ENCODE measurements at regions not wholly inside any gene's neighbourhood (a gene's known extent, or its start where the extent isn't known, plus 50 kb on each side); places are given as distances from the start of the nearest gene placed in this dataset.

DNA sequence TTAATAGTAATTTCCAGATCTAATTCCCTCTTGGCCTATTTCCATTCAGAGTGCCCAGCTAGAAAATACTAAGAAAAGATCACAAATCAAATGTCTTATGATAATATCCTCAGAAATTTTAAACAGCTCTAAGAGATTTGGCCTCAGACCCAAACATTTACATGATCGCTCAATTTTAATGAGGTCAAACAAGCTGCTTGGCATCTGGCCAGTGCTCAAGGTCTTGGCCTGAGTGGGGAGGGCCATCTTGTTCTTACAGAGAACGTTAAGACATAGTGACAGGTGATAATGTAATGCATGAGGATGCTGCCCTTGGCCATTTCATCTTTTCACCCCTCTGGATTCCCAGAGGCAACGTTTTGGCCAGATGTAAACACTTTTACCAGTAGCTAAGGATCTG, 159.2 kb upstream of the SLC7A11 start:
- TF ChIP-seq, protein P1, sequence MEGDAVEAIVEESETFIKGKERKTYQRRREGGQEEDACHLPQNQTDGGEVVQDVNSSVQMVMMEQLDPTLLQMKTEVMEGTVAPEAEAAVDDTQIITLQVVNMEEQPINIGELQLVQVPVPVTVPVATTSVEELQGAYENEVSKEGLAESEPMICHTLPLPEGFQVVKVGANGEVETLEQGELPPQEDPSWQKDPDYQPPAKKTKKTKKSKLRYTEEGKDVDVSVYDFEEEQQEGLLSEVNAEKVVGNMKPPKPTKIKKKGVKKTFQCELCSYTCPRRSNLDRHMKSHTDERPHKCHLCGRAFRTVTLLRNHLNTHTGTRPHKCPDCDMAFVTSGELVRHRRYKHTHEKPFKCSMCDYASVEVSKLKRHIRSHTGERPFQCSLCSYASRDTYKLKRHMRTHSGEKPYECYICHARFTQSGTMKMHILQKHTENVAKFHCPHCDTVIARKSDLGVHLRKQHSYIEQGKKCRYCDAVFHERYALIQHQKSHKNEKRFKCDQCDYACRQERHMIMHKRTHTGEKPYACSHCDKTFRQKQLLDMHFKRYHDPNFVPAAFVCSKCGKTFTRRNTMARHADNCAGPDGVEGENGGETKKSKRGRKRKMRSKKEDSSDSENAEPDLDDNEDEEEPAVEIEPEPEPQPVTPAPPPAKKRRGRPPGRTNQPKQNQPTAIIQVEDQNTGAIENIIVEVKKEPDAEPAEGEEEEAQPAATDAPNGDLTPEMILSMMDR (IDR thresholded peaks at IDR 0.05): no peak
- TF ChIP-seq EP300 (IDR thresholded peaks at IDR 0.05; ENCODE audit: low read depth) (no peak), POLR2AphosphoS5 (IDR thresholded peaks at IDR 0.05) (no peak), POLR2A (IDR thresholded peaks at IDR 0.05) (no peak)
